T-helper 17 cell (primary cell): ENCODE measurements at regions not wholly inside any gene's neighbourhood (a gene's known extent, or its start where the extent isn't known, plus 50 kb on each side); places are given as distances from the start of the nearest gene placed in this dataset.
A peak's percentile ranks its signal among the peaks of the same experiment; 100 is the strongest.

Source experiments
- ATAC-seq: fragments of 150-1000 bp; cut with Tn5 transposase; 2 replicates; pipeline ENCODE4 v1.10.0; 2021; ENCODE audit warnings: mild to moderate bottlenecking, moderate library complexity
- DNase-seq, 3 donors: peaks; one replicate each; pipeline versions ENCODE4 v3.0.0 to v3.0.0-alpha.2; 2020 to 2021
- H3K9me3 ChIP-seq: one replicate; pipeline ENCODE4 v1.7.0; 2013; ENCODE audit warnings: low read length, mild to moderate bottlenecking; ENCODE audit not compliant: control insufficient read depth, poor library complexity, severe bottlenecking
- H3K27ac Mint-ChIP-seq: one replicate; pipeline ENCODE4 v1.8.0; 2022; ENCODE audit warnings: mild to moderate bottlenecking, moderate library complexity, mixed read lengths
- H3K27me3 Mint-ChIP-seq: one replicate; pipeline ENCODE4 v1.8.0; 2022; ENCODE audit warnings: mixed read lengths
- H3K36me3 Mint-ChIP-seq: one replicate; pipeline ENCODE4 v1.8.0; 2022; ENCODE audit warnings: low read depth, mixed read lengths
- H3K4me1 Mint-ChIP-seq: one replicate; pipeline ENCODE4 v1.8.0; 2022; ENCODE audit warnings: mild to moderate bottlenecking, mixed read lengths
- H3K4me3 Mint-ChIP-seq: one replicate; pipeline ENCODE4 v1.8.0; 2022; ENCODE audit warnings: mild to moderate bottlenecking, moderate library complexity, mixed read lengths

DNA sequence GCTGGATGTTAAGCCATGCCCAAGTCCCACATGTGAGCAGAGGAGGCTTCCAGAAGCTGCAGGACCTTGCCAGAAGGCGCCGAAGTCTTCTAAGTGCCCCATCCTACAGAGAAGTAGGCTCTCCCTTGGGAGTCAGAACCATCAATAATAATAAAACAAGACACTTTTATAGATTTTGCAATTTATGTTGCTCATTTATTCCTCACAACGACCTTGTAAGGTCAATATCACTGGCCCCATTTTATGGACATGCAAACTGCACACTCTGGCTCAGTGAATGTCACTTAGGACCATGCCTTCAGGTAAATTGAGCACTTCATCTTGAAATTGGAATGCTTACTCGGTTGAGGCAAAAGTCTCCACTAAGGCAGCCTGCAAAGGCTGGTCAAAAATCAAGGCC, 170.4 kb downstream of the BCOR start:
- no peaks in the 10 kb centered on the region for H3K9me3 ChIP-seq
- Mint-ChIP-seq H3K27ac (no peak overlapping the region), H3K4me1 (no peaks in the 10 kb centered on the region), H3K4me3 (no peak overlapping the region), H3K36me3 (no peaks in the 10 kb centered on the region), H3K27me3 (no peaks in the 10 kb centered on the region)
- ATAC-seq (no peak), DNase-seq (no peak)

DNA sequence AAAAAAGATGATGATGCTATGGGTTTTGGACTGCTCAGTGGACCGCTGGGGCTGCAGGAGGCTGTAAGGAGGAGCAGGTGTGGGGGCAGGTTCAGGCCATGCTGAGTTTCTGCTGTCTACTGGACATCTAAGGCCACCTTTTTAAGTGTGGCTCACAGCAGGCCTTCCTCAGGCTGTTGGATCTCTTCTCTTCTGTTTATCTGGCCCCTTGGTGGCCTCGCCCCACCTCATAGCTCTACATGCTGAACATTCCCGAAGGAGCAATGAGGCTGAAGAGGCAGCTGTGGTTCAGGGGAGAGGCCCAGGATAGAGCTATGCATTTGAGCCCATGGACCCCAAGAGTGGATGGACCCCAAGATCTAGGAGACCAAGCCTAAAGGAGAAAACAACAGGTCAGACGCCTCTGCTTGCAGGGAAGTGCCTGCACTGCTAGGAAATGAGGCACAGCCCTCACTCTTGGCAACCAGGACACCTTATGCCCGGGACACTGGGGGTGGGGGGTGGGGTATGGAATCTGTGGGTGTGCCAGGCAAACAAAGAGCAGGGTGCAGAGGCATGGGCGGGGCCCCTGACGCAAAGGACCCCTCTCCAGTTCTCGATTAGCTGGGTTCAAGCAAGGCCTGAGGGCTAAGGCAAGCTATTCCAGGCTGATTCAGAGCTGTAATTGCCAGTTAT, 168.9 kb downstream of the BCOR start:
- no peak overlapping the region for H3K4me3 Mint-ChIP-seq
- no peaks in the 10 kb centered on the region for H3K36me3 Mint-ChIP-seq
- DNase-seq (no peak), ATAC-seq (no peak)
- H3K27me3 Mint-ChIP-seq: no peaks in the 10 kb centered on the region
- H3K4me1 Mint-ChIP-seq: no peaks in the 10 kb centered on the region
- H3K9me3 ChIP-seq: no peaks in the 10 kb centered on the region
- peak overlapping the region; percentile 67 for H3K27ac Mint-ChIP-seq

- Mint-ChIP-seq H3K4me1 (no peaks in the 10 kb centered on the region), H3K36me3 (no peaks in the 10 kb centered on the region), H3K27ac (peak overlapping the region; percentile 67), H3K4me3 (no peak overlapping the region), H3K27me3 (no peaks in the 10 kb centered on the region)
- H3K9me3 ChIP-seq: no peaks in the 10 kb centered on the region
- ATAC-seq: no peak
- no peak for DNase-seq
Measured at GRCh38 chrX:39929379-39930025, 168.3 kb downstream of the BCOR start.

GRCh38 chrX:39930786-39931528, 166.8 kb downstream of the BCOR start:
- H3K36me3 Mint-ChIP-seq: no peaks in the 10 kb centered on the region
- H3K27ac Mint-ChIP-seq: no peak overlapping the region
- DNase-seq (no peak), ATAC-seq (no peak)
- no peak overlapping the region for H3K4me3 Mint-ChIP-seq
- no peaks in the 10 kb centered on the region for H3K9me3 ChIP-seq
- no peaks in the 10 kb centered on the region for H3K4me1 Mint-ChIP-seq
- no peaks in the 10 kb centered on the region for H3K27me3 Mint-ChIP-seq

DNA sequence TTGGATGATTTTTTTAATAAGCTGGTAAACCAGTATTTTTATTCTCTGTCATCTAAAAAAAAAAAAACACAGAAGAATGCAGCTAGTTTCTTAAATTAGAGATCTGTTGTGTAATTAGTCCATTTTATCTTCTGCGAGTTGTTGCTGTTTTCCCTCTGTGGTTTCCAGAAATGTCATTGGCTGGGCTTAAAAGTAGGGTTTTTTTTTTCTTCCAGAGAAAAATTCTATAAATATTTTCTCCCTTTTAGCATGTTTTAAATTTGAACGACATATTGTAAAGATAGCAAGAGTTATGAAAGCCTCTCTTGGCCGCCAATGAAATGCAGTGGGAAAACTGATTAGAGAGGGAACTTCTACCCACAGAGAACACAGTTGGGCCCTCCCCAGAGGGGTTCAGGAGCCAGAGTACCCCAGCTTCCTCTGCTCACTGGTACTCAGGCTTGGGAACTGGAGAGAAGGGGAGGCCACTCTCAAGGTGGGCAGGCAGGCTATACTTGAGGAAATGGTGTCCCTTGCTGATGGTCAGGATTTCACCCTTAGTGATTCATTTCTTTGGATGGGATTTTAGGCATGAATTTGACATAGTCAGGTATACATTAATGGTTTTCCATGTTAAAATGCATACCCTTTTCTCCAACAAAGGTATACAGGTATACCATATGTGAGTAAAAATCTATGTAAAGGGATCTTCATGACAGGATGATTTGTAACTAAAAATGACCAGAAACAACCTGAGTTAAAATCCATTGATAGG, 166.1 kb downstream of the BCOR start:
- Mint-ChIP-seq H3K4me3 (no peak overlapping the region), H3K36me3 (no peaks in the 10 kb centered on the region), H3K27me3 (no peaks in the 10 kb centered on the region), H3K27ac (no peak overlapping the region), H3K4me1 (no peaks in the 10 kb centered on the region)
- H3K9me3 ChIP-seq: no peaks in the 10 kb centered on the region
- no peak for ATAC-seq
- DNase-seq: no peak

DNA sequence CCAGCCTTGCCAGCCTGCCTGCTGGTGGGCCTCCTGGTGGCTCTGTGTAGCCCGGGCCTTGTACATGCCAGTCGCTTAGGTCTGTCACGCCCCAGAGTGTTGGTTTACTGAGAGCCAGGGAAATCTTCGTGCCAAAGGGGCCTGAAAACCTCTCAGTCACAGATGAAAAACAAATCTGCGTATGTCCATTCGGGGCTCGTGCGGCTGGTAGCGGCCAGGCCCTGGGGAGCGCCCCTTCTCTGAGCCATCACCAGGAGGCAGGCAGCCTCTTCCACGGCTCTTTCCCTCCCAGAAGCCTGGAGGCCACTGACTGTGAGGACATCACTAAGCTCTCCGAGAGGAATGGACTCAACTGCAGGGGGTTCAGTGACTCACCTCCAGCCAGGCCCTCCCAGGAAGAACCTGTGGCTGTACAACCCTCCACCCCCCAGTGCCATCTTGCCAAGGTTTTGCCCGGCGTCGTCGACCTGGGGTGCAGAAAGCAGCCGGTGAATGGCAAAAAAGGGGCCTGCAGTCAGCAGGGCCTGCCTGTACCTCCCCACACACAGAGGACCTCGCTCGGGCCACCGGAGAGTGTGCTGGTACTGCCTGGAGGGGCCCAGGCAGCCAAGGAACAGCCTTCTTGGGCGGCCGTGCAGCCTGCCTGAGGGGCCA, 162.2 kb downstream of the BCOR start:
- H3K9me3 ChIP-seq: no peaks in the 10 kb centered on the region
- H3K27ac Mint-ChIP-seq: no peak overlapping the region
- H3K27me3 Mint-ChIP-seq: no peaks in the 10 kb centered on the region
- no peak for ATAC-seq
- H3K4me1 Mint-ChIP-seq: peaks cover 3% of the 10 kb centered on the region
- DNase-seq: no peak
- H3K4me3 Mint-ChIP-seq: no peak overlapping the region
- no peaks in the 10 kb centered on the region for H3K36me3 Mint-ChIP-seq

DNA sequence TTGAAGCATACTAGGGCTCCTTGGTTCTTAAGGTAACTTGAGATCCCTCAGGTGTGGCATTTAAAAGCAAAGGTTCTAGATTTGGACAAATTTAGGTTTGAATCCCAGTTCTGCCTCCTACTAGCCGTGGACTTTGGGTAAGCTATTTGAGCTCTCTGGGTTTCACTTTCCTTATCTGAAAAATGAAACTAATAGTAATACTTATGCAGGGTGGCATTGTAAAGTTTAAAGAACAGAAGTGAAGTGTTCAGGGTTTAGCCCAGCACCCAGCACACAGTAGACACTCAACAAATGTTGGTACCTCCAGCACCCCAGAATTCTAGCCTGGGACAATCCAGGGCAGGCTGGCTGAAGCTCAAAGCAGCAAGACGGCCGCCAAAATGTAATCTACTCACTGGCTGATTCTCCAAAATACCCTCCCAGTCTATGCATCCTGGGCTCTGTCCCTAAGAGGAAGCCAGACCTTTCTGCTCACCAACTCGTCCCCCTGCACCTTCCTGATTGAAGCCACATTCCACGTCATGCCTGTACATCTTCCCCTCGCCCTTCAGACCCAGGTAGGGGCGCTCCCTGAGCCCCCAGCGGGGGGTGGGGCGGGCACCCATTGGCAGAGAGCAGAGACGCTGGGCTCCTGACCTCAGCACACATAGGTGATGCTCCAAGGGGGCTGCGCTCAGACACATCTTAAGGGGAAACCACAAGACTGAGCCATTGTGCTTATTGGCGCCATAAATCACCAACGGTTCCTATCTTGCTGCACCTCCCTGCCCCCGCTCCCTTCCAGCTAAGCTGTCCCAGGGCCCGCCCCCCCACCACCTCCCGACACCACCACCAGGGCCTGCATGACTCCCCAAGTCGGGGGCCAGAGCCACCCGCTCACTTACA, 160.6 kb downstream of the BCOR start:
- DNase-seq (no peak), ATAC-seq (peak; percentile 48)
- Mint-ChIP-seq H3K36me3 (no peaks in the 10 kb centered on the region), H3K27ac (peak overlapping the region; percentile 16), H3K4me1 (peaks cover 3% of the 10 kb centered on the region), H3K4me3 (peak overlapping the region; percentile 75), H3K27me3 (no peaks in the 10 kb centered on the region)
- H3K9me3 ChIP-seq: no peaks in the 10 kb centered on the region

- ATAC-seq (no peak), DNase-seq (no peak)
- peaks cover 3% of the 10 kb centered on the region for H3K4me1 Mint-ChIP-seq
- no peaks in the 10 kb centered on the region for H3K9me3 ChIP-seq
- no peak overlapping the region for H3K4me3 Mint-ChIP-seq
- H3K27ac Mint-ChIP-seq: no peak overlapping the region
- no peaks in the 10 kb centered on the region for H3K36me3 Mint-ChIP-seq
- no peaks in the 10 kb centered on the region for H3K27me3 Mint-ChIP-seq
Measured at GRCh38 chrX:39938466-39938865, 159.3 kb downstream of the BCOR start.

GRCh38 chrX:39939678-39940077, 158.1 kb downstream of the BCOR start:
- Mint-ChIP-seq H3K27me3 (no peaks in the 10 kb centered on the region), H3K4me1 (peaks cover 3% of the 10 kb centered on the region), H3K27ac (no peak overlapping the region), H3K36me3 (peaks cover 3% of the 10 kb centered on the region), H3K4me3 (no peak overlapping the region)
- no peaks in the 10 kb centered on the region for H3K9me3 ChIP-seq
- DNase-seq: no peak
- no peak for ATAC-seq

GRCh38 chrX:39941332-39941920, 156.3 kb downstream of the BCOR start:
- no peak overlapping the region for H3K27ac Mint-ChIP-seq
- H3K4me3 Mint-ChIP-seq: no peak overlapping the region
- H3K4me1 Mint-ChIP-seq: peaks cover 3% of the 10 kb centered on the region
- DNase-seq (no peak), ATAC-seq (no peak)
- peaks cover 3% of the 10 kb centered on the region for H3K36me3 Mint-ChIP-seq
- H3K9me3 ChIP-seq: no peaks in the 10 kb centered on the region
- no peaks in the 10 kb centered on the region for H3K27me3 Mint-ChIP-seq

GRCh38 chrX:39944416-39944815, 153.3 kb downstream of the BCOR start:
- ATAC-seq: no peak
- H3K36me3 Mint-ChIP-seq: peaks cover 3% of the 10 kb centered on the region
- no peak overlapping the region for H3K4me3 Mint-ChIP-seq
- H3K4me1 Mint-ChIP-seq: no peaks in the 10 kb centered on the region
- H3K9me3 ChIP-seq: no peaks in the 10 kb centered on the region
- no peaks in the 10 kb centered on the region for H3K27me3 Mint-ChIP-seq
- DNase-seq: no peak
- no peak overlapping the region for H3K27ac Mint-ChIP-seq

DNA sequence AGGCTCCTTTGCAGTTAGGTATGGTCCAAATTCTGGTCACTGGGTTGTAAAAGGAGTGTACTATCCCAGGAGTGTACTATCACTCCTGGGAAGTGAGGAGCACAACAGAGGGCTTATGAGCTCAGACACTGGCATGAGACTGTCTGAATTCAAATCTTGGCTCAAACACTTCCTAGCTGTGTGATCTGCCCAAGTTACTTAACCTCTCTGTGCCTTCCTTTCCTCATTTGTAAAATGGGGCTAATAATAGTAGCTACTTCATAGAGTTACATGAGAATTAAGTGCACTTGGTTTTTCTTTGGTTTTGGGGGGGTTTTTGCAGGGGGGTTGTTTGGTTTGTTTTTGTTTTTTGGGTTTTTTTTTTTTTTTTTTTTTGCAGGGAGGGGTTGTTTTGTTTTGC, 152.0 kb downstream of the BCOR start:
- no peaks in the 10 kb centered on the region for H3K27me3 Mint-ChIP-seq
- no peak overlapping the region for H3K27ac Mint-ChIP-seq
- H3K36me3 Mint-ChIP-seq: peaks cover 3% of the 10 kb centered on the region
- H3K4me1 Mint-ChIP-seq: no peaks in the 10 kb centered on the region
- no peak for DNase-seq
- no peak overlapping the region for H3K4me3 Mint-ChIP-seq
- H3K9me3 ChIP-seq: no peaks in the 10 kb centered on the region
- ATAC-seq: no peak
